Frontal cortex (tissue), 3 donors: ENCODE measurements at regions not wholly inside any gene's neighbourhood (a gene's known extent, or its start where the extent isn't known, plus 50 kb on each side); places are given as distances from the start of the nearest gene placed in this dataset.
A peak's percentile ranks its signal among the peaks of the same experiment; 100 is the strongest.

Source experiments
- DNase-seq, 2 donors: peaks; one replicate each; pipeline ENCODE4 v3.0.0; 2012; ENCODE audit warnings: low spot score in 2 of 2
- FAIRE-seq: peaks from 2 replicates; lab custom pipeline; 2012; peaks lifted over from hg19 to GRCh38; lab: Jason Lieb, UNC
- donor health status: control.
- donor health status: control.
- donor health status: control.

- no peak for FAIRE-seq
- DNase-seq, result no peak
These were observed 732.7 kb downstream of the PDCD6IP start for GRCh38 chr3:34531156-34531555.

DNA sequence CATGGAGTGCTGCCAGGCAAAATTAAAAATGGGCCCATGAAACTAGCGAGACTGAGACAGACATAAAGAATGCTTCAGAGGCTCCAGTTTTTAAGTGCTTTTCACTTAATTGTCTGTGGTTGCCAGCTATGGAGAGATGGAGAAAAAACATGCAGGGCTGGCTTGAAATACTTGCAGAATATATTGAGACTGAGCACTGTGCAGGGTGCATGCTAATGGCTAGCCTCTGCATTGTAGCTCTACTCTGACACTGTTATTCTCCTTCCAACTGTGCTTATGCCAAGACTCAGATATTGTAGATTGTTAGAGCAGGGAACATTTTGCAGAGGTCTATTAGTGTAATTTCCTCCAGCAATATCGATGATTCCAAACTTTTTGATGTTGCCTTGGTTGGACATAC is 735.0 kb downstream of the PDCD6IP start:
- no peak for FAIRE-seq
- DNase-seq, result no peak

DNA sequence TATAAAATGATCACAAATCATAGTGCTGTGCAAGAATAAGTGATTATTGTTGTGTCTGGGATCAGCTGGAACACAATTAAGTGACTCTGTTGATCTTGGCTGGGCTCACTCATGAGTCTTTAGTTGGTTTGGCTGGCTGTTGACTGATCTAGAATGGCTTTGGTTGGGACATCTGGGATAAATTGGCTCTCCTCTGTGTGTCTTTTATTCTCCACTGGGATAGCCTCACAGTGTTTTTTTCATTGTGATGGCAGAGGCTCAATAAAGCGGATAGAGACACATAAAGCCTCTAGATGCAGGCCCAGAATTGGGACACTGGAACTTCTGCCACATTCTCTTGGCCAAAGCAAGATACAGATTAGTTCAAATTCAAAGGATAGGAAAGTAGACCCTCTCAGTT is 735.6 kb downstream of the PDCD6IP start:
- no peak for FAIRE-seq
- DNase-seq, result no peak

- no peak for FAIRE-seq
- no peak for DNase-seq
These were observed 745.7 kb downstream of the PDCD6IP start for GRCh38 chr3:34544136-34544535.

DNA sequence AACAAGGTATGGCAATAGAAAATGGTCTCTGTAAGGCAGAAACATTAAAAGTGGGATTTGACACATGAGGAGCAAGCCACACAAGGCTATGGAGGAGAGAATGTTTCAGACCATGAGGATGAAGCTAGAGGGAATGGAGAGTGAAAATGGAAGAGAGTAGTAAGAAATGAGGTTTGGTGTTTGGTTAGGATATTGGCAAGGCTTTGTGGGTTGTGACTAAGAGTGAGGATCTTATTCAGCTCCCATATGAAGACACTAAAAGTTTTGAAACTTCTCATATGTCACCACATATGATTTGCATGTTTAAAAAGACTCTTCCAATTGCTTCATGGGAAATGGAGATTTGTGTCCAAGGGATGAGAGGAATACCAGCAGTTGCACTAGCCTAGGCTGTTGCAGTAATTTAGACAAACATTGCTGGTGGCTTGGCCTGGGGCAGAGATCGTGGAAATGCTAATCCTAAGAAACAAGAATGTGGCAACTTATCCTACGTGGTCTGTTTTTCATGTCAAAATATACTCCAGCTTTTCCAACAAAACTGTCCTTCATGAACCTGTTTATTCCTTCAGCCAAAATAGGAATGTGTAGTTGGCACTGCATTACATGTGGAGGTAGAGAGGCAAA is 749.0 kb downstream of the PDCD6IP start:
- FAIRE-seq (no peak), DNase-seq (no peak)

- no peak for DNase-seq
These were observed 768.8 kb downstream of the PDCD6IP start for GRCh38 chr3:34567266-34567665.

GRCh38 chr3:34568766-34569165 is 770.3 kb downstream of the PDCD6IP start:
- DNase-seq (no peak), FAIRE-seq (no peak)

More at GRCh38 chr3:34567266-34567665, 768.8 kb downstream of the PDCD6IP start:
- FAIRE-seq, result no peak

GRCh38 chr3:34569437-34569836 is 771.0 kb downstream of the PDCD6IP start:
- DNase-seq (no peak), FAIRE-seq (no peak)

DNA sequence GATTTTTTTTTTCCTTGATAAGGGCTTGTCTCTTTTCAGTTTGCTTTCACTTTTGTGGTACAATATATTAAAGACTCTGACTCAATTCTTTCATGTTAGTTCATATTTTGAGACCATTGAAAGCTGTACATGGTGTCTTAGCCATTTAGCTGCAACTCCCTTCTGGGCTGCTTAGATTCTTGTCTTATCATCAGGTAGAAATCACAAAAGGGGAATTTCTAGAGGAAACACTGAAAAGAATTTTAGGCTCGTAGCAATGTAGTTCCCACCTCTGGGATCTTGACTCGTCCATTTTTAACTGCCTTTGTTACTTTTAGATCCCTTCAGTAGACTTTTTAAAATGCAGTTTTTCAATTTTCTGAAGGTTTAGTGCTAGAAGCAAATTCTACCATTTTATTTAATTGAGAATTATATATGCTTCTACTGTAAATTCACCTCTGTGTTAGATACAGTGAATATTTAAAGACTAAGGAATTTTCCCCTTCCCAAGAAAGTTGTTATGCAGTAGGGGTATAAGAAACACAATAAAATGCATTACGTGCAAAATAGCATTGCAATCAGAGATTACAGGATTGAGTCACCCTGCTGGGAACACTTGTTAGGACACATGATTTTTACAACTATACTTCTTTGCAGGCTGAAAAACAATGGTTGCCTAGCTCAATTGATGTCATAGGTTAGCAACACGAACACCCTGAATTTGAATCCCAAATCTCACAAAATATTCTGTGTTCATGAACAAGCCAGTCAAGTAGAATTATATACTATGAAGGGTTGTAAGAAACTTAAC is 772.7 kb downstream of the PDCD6IP start:
- no peak for FAIRE-seq
- DNase-seq, result no peak

DNA sequence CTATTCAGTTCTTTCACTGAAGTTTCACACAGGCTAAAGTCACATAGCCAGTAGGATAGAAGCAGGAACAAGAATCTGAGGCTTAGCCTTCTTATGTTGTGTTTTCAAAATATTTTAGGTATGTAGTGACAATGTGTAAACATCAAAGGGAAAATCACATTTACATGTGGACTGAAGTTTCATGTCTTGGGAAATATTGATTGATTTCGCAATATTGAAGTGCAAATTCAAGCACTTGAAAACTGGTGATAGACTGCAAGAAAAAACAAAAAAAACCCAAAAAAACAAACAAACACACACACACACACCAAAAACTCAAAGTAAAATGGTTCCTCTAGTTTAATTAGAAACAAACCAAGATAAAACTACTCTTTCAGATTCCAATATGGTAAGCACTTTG is 773.3 kb downstream of the PDCD6IP start:
- DNase-seq (no peak), FAIRE-seq (no peak)

DNA sequence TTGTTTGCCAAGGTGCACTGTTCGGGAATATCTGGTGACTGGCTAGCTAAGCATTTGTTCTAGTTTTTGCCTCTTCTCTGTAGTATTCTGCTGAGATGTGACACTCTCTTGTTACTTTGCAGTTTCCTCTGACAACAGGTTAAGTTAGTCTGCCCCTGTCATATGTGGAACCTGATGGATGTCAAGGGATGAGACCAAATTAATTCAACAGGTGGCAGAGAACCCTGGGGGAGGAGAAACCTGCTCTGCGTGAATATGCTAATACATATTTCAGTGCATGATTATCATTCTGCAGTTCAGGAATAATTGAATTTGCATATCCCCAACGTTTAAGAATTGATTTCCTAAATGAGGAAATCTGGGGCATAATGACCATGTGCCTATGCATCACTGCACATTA is 777.3 kb downstream of the PDCD6IP start:
- FAIRE-seq (no peak), DNase-seq (no peak)

DNA sequence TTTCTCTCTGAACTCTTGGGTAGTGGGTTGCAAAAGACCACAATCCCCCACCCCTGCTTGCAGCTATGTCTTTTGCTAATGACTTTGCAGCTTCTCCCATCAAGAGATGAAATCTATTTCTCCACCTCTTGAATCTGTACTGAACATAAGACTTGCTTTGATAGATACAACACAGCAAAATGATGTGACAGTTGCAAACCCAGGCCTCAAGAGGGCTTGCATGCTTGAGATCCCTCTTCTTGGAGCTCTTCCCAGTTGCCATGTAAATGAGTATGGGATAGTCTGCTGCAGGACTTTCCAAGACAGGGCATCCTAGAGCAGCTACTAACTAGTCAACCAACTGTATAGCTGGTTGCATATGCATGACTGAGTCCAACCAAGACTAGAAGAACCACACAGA is 783.6 kb downstream of the PDCD6IP start:
- DNase-seq, result no peak
- FAIRE-seq, result no peak

- DNase-seq (no peak), FAIRE-seq (no peak)
These were observed 785.0 kb downstream of the PDCD6IP start for GRCh38 chr3:34583451-34583850.

DNA sequence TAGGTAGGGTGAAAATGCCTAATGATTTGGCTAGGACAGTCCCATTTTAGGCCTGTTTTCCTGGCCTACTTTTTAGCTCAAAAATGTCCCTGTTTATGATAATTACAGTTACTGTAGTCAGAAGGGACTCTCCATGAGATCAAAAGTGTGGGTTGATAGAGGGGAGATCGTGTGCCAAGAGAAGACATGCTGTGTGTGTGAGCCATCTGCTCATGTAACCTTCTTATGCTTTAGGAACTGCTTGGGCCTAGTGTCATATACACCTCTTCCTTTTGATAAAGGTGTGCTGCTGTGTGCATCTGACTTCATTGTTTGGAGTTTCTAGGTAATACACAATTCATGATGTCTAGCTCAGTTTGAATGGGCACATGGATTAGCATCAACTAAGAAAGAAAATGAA is 786.5 kb downstream of the PDCD6IP start:
- FAIRE-seq (no peak), DNase-seq (no peak)

- DNase-seq (no peak), FAIRE-seq (no peak)
These were observed 801.2 kb downstream of the PDCD6IP start for GRCh38 chr3:34599595-34599994.

- DNase-seq, result no peak
- no peak for FAIRE-seq
These were observed 821.6 kb downstream of the PDCD6IP start for GRCh38 chr3:34619990-34620389.

GRCh38 chr3:34626699-34627098 is 828.3 kb downstream of the PDCD6IP start:
- no peak for DNase-seq
- FAIRE-seq, result peak; percentile 45

DNA sequence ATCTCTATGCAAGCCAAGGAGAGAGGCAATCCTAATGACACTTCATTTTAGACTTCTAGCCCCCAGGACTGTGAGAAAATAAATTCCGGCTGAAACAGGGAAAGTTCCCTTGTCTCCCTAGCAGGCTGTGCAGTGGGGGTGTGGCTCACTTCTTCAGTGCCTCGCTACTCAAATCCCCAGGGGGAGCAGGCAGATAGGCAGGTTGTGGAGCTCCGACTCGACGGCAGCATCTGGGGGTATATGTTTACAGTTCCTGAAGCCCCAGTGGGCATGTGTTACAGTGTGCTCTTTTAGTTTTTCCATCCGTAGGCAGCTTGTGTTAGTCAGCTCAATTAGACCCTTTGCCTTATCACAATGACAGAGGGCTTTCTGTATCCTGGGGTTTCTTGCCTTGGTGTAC is 836.5 kb downstream of the PDCD6IP start:
- DNase-seq, result no peak
- FAIRE-seq, result no peak

- DNase-seq, result no peak
- FAIRE-seq, result no peak
These were observed 837.0 kb downstream of the PDCD6IP start for GRCh38 chr3:34635352-34635850.

GRCh38 chr3:34646911-34647460 is 848.6 kb downstream of the PDCD6IP start:
- DNase-seq (no peak), FAIRE-seq (no peak)

GRCh38 chr3:34650131-34650530 is 851.7 kb downstream of the PDCD6IP start:
- DNase-seq, result no peak
- FAIRE-seq, result no peak
